GM19023 (cell line): ENCODE measurements at regions not wholly inside any gene's neighbourhood (a gene's known extent, or its start where the extent isn't known, plus 50 kb on each side); places are given as distances from the start of the nearest gene placed in this dataset.
"Not testable (repeated sequence)": the region's sequence is repeated elsewhere in the genome, so short reads cannot be mapped to it uniquely, and the experiment has no call there.

ENCODE experiments used
- ATAC-seq: cut with Tn5 transposase; IDR thresholded peaks from one replicate; pipeline ENCODE4 v1.9.1; 2021; ENCODE audit warnings: mild to moderate bottlenecking, moderate library complexity; ENCODE audit not compliant: unreplicated experiment

GRCh38 chr9:25814023-25814422 is 135.8 kb upstream of the TUSC1 start:
- ATAC-seq: no peak

- no peak for ATAC-seq
Measured at GRCh38 chr9:25813478-25813877, 135.2 kb upstream of the TUSC1 start.

GRCh38 chr9:25808554-25808953 is 130.3 kb upstream of the TUSC1 start:
- ATAC-seq: no peak

- ATAC-seq: no peak
Measured at GRCh38 chr9:25804856-25805255, 126.6 kb upstream of the TUSC1 start.

- ATAC-seq: not testable (repeated sequence)
Measured at GRCh38 chr9:25801989-25802388, 123.7 kb upstream of the TUSC1 start.

GRCh38 chr9:25773805-25774204 is 95.6 kb upstream of the TUSC1 start:
- ATAC-seq: no peak

- no peak for ATAC-seq
Measured at GRCh38 chr9:25755951-25756350, 77.7 kb upstream of the TUSC1 start.

GRCh38 chr9:25752398-25752797 is 74.2 kb upstream of the TUSC1 start:
- no peak for ATAC-seq

- no peak for ATAC-seq
Measured at GRCh38 chr9:25742256-25742655, 64.0 kb upstream of the TUSC1 start.

GRCh38 chr9:25733336-25733982 is 55.2 kb upstream of the TUSC1 start:
- ATAC-seq: no peak

GRCh38 chr9:25731895-25732794 is 53.9 kb upstream of the TUSC1 start:
- ATAC-seq: not testable (repeated sequence)
